Activated CD4-positive, alpha-beta T cell treated with anti-CD3 and anti-CD28 coated beads for 24 hours (primary cell): ENCODE measurements at regions not wholly inside any gene's neighbourhood (a gene's known extent, or its start where the extent isn't known, plus 50 kb on each side); places are given as distances from the start of the nearest gene placed in this dataset.
"Not testable (repeated sequence)": the region's sequence is repeated elsewhere in the genome, so short reads cannot be mapped to it uniquely, and the experiment has no call there.

Source experiments
- DNase-seq, 2 donors: peaks; one replicate each; pipeline ENCODE4 v3.0.0-alpha.2; 2020; ENCODE audit warnings: low read depth in 2 of 2

- no peak for DNase-seq
Measured at GRCh38 chr16:63813862-63814261, 1308.0 kb downstream of the CDH11 start.

- no peak for DNase-seq
Measured at GRCh38 chr16:63808730-63809129, 1313.1 kb downstream of the CDH11 start.

- no peak for DNase-seq
Measured at GRCh38 chr16:63806794-63807506, 1314.9 kb downstream of the CDH11 start.

GRCh38 chr16:63804126-63804525, 1317.7 kb downstream of the CDH11 start:
- no peak for DNase-seq

GRCh38 chr16:63789603-63790002, 1332.3 kb downstream of the CDH11 start:
- no peak for DNase-seq

GRCh38 chr16:63787014-63787413, 1334.8 kb downstream of the CDH11 start:
- DNase-seq, result no peak

- no peak for DNase-seq
Measured at GRCh38 chr16:63785170-63785569, 1336.7 kb downstream of the CDH11 start.

- no peak for DNase-seq
Measured at GRCh38 chr16:63776437-63776836, 1345.4 kb downstream of the CDH11 start.

GRCh38 chr16:63776034-63776433, 1345.8 kb downstream of the CDH11 start:
- no peak for DNase-seq

- DNase-seq, result no peak
Measured at GRCh38 chr16:63774302-63774701, 1347.6 kb downstream of the CDH11 start.

- no peak for DNase-seq
Measured at GRCh38 chr16:63769211-63769610, 1352.7 kb downstream of the CDH11 start.

- DNase-seq, result not testable (repeated sequence)
Measured at GRCh38 chr16:63760246-63760645, 1361.6 kb downstream of the CDH11 start.

- no peak for DNase-seq
Measured at GRCh38 chr16:63752347-63752746, 1369.5 kb downstream of the CDH11 start.

GRCh38 chr16:63749276-63749675, 1372.6 kb downstream of the CDH11 start:
- no peak for DNase-seq

- no peak for DNase-seq
Measured at GRCh38 chr16:63745456-63745855, 1376.4 kb downstream of the CDH11 start.

GRCh38 chr16:63744077-63744874, 1377.6 kb downstream of the CDH11 start:
- DNase-seq, result no peak

GRCh38 chr16:63742150-63742549, 1379.7 kb downstream of the CDH11 start:
- no peak for DNase-seq

- no peak for DNase-seq
Measured at GRCh38 chr16:63737633-63738032, 1384.2 kb downstream of the CDH11 start.

- no peak for DNase-seq
Measured at GRCh38 chr16:63735456-63735855, 1386.4 kb downstream of the CDH11 start.

- no peak for DNase-seq
Measured at GRCh38 chr16:63720848-63721247, 1401.0 kb downstream of the CDH11 start.

GRCh38 chr16:63719926-63720325, 1401.9 kb downstream of the CDH11 start:
- no peak for DNase-seq

GRCh38 chr16:63717806-63718205, 1404.1 kb downstream of the CDH11 start:
- DNase-seq, result no peak

GRCh38 chr16:63714876-63715275, 1407.0 kb downstream of the CDH11 start:
- DNase-seq, result no peak
